Left cardiac atrium (tissue), 4 donors: ENCODE measurements at regions not wholly inside any gene's neighbourhood (a gene's known extent, or its start where the extent isn't known, plus 50 kb on each side); places are given as distances from the start of the nearest gene placed in this dataset.

Experiments used
- ATAC-seq, 2 donors: fragments of 200-7000 bp; cut with Tn5 transposase; one replicate each; pipeline ENCODE4 v1.9.1; 2020; ENCODE audit warnings: mild to moderate bottlenecking in 2 of 2, moderate library complexity in 2 of 2
- DNase-seq: peaks from one replicate; pipeline ENCODE4 v3.0.0-alpha.2; 2020
- intact Hi-C, 2 donors: fragments of 100-400 bp; cut with DNase I; formaldehyde crosslinking; loops; one replicate each; pipeline versions ENCODE4 v1.14.1 to v1.15.1; 2022 to 2023
- donor health status: DM: no; HTN: yes; CAD: no.
- donor health status: DM: no; HTN: yes; CAD: no; lungs with severe emphysema.
- donor health status: DM: yes; HTN: yes; CAD: no.
- donor health status: Dilated cardiomyopathy.

DNA sequence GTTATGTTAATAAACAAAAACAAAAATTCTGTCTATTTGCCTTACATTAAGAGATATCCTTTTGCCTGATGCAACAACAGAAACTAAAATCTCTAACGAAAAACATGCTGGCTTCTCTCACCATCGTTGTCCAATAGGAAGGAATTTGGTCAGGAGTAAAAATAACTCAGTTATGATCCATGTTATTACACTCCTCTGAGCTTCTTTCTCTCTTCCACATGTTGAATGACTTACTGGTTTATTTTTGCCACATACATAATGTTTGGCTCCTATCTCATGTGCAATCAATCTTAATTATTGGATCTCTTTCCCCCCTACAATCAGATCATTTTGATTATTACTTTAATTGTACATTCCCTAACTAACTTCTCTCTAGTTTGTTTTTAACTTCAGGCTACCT, 688.4 kb downstream of the USP25 start:
- no peak for DNase-seq
- intact Hi-C loops: loop anchor here in 1 of 2 donors (5.0 kb wide), 1 partner anchor 221 kb away; no protein-coding TSS in a partner anchor
- peak; percentile 49 to 56 for ATAC-seq

DNA sequence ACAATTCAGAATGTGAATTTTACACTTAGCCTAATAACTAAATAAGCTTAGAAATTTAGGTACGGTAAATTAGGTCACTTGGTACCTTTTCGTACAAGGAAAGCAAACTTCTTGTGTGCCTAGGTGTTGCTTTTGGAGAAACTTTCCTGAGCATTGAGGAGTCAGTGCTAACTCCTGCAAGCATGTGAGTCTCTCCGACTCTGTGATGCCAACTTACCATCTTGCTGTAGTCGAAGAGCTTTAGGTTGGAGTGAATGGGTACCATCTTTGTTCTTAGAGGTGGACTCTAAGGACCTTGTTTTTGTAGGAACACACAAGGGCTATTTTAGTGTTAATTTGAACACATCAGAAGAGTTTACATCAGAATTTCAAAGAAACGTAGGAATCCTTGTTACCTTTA, 688.9 kb downstream of the USP25 start:
- ATAC-seq (peak in 1 of 2 donors; percentile 6), DNase-seq (no peak)
- intact Hi-C loops: loop anchor here in 1 of 2 donors (5.0 kb wide), 1 partner anchor 221 kb away; no protein-coding TSS in a partner anchor

DNA sequence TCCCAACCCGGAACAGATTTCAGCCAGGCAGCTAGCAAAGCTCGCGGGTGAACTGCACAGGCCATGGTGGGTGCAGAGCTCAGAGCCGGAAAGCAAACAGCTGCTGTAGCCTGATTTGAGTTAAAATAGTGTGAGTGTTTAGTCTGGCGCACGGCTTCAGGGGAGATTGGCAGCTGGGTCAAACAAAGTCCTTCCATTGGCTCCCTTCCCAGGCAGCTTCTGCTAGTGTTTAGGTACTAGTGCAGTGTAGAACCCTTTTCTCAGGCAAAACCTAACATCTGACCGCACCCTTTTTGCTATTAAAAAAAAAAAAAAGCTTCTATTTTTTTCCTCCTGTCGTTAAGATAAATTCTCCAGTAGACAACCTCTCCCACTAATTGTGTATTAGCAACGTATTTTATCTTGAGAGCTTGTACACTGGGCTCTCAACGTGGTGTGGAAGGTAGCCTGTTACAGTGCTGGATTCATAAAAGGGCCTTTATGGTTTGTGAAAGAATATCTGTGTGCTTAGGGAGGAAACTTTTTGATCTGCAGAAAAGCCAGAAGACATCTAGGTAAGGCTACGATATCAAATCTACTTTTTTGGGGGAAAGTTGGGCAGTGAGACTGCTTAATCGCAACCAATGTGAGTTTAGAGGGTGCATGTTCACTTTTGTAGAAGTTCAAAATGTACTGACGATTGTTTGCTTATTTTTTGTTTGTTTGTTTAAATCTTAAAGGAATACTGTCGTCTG, 689.6 kb downstream of the USP25 start:
- peak; percentile 95 to 98 for ATAC-seq
- peak; percentile 90 for DNase-seq
- intact Hi-C loops: loop anchor here in 1 of 2 donors (5.0 kb wide), 1 partner anchor 222 kb away; no protein-coding TSS in a partner anchor

DNA sequence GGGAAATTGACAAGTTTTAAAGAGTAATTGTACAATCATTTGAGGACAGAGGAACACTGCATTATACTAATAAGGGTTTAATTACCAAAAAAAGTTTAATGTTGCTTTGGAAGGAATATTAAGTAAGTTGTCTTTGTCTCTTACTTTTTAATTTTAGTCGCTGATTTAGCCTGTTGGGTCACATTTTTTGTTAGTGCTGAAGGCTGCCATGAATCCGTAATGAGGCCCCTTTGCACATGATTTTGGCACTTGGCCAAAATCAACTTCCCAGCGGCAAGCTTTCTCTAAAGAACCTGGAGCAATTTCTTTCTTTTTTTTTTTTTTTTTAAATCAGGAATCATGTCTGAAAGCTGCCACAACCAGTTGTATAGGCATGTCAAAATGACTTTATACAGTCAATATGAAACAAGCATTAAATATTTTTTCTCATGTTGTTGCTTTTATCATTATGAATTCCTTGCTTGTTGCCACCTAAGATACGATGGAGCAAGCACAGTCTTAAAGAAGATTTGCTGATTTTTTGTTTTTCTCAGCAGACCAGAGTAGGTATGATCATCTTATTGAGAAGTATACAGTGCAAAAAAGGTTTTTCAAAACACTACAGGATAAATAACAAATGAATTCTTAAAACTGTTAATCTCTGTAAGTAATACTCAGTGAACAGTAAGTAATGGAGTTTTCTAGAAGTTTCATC, 690.4 kb downstream of the USP25 start:
- intact Hi-C loops: loop anchor here in 1 of 2 donors (2.0 kb wide), 1 partner anchor 117 kb away; no protein-coding TSS in a partner anchor
- DNase-seq: peak; percentile 68
- peak; percentile 56 to 60 for ATAC-seq

DNA sequence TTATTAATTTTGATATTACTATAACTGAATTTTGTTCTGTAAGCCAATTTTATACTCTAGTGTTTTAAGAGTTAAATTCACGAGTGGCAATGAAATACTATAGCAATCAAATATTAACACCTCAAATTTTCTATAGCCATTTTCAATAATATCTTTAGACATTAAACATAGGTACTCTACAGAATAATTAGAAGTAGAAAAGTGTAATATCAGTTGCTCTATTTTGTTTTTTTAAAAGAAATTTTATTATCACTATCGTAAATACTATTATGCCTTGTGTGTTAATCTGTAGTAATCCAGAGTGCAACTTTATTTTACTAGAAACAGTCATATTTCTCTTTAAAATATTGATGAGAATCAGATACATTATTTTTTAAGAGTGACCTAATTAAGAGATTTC, 691.2 kb downstream of the USP25 start:
- intact Hi-C loops: loop anchor here in 1 of 2 donors (2.0 kb wide), 1 partner anchor 116 kb away; no protein-coding TSS in a partner anchor
- ATAC-seq: no peak

DNA sequence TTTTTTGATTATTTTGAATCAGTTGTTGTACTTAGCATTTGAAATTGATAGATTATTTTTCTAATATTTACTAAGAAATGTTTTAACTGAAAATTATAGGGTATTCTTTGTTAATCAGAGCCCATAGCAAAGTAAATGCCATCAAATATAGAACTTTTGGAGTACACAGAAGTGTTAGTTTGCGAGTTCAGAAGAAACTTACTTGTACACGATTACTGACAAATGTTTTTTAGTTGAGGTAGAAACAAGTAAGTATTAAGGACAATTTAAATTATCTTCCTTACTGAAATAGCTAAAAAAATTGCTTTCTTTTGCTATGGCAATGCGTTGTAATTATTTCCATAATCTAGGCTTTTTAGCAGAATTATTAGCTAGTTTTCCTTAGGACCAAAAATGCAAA, 692.2 kb downstream of the USP25 start:
- DNase-seq (no peak), ATAC-seq (no peak)
- intact Hi-C loops: loop anchor here in 1 of 2 donors (2.0 kb wide), 1 partner anchor 115 kb away; no protein-coding TSS in a partner anchor

More for the DNA sequence above, 691.2 kb downstream of the USP25 start:
- DNase-seq: no peak

DNA sequence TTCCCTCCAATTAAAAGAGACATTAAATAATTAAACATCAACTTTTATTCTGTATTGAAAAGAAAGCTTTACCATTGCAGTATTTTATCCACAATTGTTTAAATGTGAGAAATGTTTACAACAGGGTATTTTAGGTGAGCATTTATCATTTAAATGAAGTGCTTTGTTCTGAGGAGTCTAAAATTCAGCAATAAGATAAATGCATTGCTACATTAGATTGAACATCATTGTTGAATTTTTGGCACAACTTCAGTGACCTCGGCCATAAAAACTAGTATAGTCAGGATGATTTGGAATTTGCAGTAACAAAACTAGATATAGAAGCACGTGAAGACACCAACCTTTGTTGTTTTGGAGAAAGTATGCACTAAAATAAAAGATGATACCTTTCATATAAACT, 692.9 kb downstream of the USP25 start:
- DNase-seq: no peak
- intact Hi-C loops: no loop called here
- ATAC-seq: no peak

DNA sequence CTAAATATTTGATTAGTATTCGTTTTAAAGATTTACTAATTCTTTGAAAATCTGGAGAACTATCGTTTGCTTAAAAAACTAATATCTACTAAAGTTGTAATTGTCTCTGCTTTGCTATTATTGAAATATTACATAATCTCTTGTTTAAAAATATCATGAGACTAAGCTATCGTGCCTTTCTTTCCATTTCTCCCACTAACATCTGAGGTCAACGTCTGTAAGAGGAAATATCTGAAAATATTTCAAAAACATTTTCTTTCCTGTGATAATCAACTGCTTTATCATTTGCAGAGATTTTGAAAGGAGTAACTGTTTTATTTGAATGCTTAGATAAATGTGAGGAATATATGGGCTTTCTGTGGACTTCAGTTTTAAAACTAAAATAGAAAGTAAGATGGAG, 694.1 kb downstream of the USP25 start:
- intact Hi-C loops: no loop called here
- ATAC-seq: no peak
- no peak for DNase-seq

DNA sequence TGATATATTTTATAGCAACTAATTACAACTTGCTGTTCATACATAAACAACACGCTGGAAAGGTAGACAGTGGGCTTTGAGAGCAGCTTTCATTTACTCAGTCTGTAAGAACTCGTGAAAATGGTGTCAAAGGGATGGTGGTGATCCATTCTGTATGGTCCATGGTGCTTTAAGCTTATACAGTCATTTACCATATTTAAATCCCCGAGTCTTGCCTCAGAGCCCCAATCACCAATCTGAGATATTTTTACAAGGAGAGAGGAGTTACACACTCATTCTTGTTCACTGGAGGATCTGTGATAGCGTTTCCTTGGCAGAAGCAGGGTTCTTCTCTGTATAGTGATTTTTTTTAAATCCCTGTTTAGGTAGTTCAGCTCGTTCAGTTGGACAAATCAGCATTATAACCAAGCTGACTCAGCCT, 694.6 kb downstream of the USP25 start:
- intact Hi-C loops: no loop called here

DNA sequence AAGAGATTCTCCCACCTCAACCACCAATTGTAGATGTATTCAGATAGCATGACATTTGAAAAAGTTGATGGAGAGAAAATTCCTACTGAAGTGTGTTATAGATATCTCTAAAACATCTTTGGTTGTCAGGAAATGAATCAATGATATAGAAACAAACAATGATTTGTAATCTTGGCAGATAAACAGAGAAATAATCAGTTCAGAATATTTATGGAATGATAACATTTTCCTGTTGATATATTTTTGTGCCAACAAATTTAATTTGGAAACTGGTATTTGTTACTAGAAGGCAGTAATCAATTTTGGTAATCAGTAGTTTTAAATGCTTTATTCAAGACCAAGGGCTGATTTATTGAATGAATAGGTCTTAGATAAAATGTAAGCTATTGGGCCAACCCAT, 695.6 kb downstream of the USP25 start:
- DNase-seq: no peak
- ATAC-seq: no peak
- intact Hi-C loops: no loop called here

More for the DNA sequence above, 694.6 kb downstream of the USP25 start:
- ATAC-seq (peak in 1 of 2 donors; percentile 39), DNase-seq (no peak)

DNA sequence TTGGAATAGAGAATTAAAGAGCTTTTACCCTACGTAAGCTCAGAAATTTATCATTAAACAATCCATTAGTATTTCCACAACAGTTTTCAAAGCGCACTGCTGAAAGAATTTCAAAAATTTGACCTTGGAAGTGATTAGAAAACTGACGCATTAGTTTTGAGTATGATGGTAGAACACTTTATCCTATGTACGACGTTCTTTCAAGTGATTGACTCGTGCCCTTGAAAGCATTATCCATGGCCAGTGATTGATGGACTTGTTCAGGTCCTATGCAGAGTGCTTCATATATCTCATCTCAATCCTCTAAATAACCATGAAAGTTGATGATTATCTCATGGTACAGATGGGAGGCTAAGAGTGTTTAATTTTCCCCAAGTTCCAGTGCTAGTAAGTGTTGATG, 697.2 kb downstream of the USP25 start:
- peak; percentile 18 to 37 for ATAC-seq
- intact Hi-C loops: no loop called here
- no peak for DNase-seq

DNA sequence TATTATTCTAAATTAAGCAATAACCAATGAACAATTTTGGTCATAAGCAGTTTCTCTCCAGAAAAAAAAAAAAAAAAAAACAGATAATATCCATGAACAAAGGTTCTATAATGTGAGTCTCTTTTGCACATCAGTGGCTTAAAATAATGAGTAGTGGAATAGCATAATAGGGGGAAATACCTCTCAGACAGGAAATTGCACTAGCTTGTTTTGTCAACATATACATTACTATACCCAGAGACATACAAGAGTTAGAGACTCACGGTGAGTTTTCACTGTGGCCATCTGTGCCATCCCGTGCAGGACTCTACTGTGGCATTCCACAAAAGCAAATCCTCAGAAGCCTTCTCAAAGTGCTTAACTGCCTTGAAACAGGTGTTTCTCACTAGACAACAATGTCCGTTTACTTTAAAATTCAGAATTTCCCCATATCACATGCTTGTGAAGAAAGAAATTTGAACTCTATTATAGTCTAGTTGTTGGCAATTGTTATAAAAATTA, 697.9 kb downstream of the USP25 start:
- intact Hi-C loops: no loop called here

DNA sequence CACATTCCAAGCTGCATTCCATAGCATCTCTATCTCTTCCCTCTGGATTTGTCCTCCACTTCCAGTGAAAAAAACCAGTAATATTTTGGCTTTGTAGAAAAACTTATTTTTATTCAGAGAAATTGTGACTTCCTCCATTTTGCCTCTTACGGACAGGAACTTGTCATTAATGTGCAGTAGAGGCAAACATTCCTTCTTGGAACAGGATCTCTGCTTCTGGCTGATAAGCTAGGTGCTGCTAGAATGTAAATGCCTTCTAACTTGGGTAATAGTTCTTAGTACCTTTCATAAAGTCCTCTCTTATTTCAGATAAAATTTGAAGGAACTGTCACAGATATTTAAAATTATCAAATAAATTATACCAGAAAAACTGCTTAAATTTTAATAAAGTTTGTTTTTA, 707.8 kb downstream of the USP25 start:
- no peak for DNase-seq
- no peak for ATAC-seq
- intact Hi-C loops: no loop called here

More for the DNA sequence above, 697.9 kb downstream of the USP25 start:
- DNase-seq (no peak), ATAC-seq (no peak)

DNA sequence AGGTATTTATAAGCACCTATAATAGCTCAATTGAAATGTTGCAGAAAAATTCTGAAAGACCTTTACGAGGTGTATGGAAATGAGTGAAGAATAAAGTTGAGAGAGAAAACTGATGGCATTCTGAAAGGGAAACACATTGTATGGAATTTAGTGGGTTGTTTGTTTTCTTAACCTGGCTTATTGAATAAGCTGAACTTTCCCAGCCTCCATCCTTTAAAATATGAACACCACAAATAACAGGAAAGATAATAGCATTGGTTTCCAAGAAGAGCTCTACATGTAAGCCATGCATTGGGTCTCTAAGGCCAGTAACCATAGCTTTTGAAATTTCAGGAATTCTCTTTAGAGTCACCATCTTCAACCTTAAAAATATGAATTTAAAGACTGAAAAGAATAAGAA, 709.0 kb downstream of the USP25 start:
- ATAC-seq (no peak), DNase-seq (no peak)
- intact Hi-C loops: no loop called here

DNA sequence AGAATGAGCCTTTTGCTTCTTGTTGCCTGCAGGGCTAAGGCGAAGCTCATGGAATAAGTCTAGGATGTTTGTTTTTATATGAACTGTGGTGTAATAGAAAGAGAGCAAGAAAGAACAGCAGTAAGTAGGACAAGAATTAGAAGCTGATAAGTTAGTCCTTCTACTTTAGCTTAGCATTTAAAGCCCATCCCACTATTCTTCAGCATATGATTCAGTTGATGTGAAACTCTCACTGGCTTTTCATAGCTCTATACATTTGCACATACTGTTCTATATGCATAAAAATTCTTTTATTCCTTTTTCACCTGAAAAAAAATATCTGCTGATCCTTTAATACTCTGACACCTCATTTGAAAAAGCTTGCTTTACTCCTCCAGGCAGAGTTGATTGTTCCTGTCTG, 712.0 kb downstream of the USP25 start:
- no peak for DNase-seq
- no peak for ATAC-seq
- intact Hi-C loops: no loop called here

DNA sequence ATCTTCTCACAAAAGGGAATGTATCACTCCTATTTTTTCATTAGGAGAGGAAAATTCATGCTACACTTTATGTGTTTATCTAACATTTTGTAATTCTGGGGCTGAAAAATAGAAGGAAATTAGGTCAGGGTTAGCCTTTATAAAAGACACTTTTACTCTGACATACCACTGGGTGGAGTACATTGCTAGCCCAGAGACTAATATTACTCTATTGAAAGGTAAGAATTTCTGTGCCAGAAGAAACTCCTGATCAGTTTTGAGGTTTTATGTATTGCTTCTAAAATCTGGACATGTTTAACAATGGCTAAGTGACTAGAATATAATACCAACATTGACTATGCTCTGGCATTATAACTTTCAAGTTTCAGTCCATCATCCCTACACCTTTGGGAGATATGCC, 724.6 kb downstream of the USP25 start:
- peak; percentile 63 to 65 for ATAC-seq
- intact Hi-C loops: no loop called here
- no peak for DNase-seq

DNA sequence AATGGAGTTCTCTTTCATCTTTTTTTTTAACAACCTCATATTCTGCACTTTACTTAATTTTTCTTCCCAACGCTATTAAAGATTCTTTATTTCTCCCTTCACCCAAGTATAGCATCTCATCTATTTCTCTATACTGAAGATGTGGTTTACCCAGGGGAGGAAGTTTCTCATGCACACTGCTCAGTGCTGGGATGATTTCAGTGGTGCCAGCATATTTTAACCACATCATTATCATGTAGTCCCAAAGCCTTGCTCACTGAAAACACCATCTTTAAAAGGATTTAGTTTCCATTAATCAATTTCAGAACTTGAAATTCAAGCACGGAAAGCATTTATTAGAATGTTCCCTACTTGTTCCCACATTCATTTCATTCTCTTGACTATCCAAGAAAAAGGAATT, 725.7 kb downstream of the USP25 start:
- intact Hi-C loops: loop anchor here in 1 of 2 donors (5.0 kb wide), 1 partner anchor 82 kb away; no protein-coding TSS in a partner anchor
- DNase-seq (no peak), ATAC-seq (no peak)

DNA sequence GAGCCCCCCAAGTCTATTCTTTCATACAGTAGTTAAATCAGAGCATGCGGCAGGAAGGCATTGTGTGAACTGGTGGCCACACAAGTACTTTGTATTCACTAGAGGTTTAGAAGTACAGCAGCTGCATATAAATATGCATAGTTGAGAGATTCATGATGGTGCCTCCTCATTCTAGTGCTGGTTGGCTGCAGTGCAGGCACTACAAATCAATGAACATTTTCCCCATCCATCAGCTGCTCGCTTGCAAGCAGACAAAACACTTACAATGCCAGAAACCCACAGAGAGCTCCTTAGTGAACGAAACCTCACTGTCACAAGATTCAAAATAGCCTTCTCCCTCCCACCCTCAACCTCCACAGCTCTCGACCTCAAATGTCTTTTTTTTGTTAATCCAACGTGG, 726.2 kb downstream of the USP25 start:
- no peak for DNase-seq
- intact Hi-C loops: loop anchor here in 1 of 2 donors (5.0 kb wide), 1 partner anchor 81 kb away; no protein-coding TSS in a partner anchor
- peak; percentile 23 to 32 for ATAC-seq

DNA sequence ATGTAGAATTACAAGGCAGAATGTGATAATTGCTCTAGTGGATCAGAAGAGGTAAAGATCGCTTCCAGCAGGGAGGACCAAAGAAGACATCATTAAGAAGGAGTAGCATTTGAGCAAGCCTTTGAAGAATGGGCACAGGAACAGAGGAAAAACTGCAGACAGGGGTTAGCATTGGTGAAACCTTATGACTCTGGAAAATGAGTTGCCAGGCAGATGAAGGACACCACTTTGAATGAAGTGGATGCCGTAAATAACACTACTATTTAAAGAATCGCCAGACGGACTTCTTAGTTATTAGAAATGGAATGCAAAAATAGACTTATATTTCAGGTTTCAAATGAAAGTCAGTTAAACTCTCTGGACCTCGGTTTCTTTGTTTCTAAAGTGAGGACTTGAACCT, 727.7 kb downstream of the USP25 start:
- intact Hi-C loops: loop anchor here in 1 of 2 donors (5.0 kb wide), 1 partner anchor 80 kb away; no protein-coding TSS in a partner anchor
- DNase-seq (no peak), ATAC-seq (peak in 1 of 2 donors; percentile 60)

DNA sequence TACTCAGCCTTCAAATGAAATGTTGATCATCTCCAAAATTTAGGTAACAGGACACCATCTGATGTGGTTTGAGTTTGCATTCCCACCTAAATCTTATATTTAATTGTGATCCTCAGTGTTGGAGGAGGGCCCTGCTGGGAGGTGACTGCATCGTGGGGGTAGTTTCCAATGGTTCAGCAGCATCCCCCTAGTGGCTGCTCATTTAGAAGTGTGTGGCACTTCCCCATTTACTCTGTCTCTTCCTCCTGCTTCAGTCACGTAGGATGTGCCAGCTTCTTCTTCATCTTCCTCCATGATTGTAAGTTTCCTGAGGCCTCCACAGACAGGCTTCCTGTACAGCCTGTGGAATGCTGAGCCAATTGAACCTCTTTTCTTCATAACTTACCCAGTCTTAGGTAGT, 731.2 kb downstream of the USP25 start:
- no peak for DNase-seq
- no peak for ATAC-seq
- intact Hi-C loops: no loop called here
